Panc1 (cell line): ENCODE measurements at regions not wholly inside any gene's neighbourhood (a gene's known extent, or its start where the extent isn't known, plus 50 kb on each side); places are given as distances from the start of the nearest gene placed in this dataset.

ENCODE experiments used
- ATAC-seq: fragments of 200-7000 bp; cut with Tn5 transposase; 2 replicates; pipeline ENCODE4 v1.9.1; 2020; ENCODE audit warnings: mild to moderate bottlenecking, moderate library complexity
- BruUV-seq: library from RNA; stranded (reverse); fragments of 400-500 nt; replicated peaks from 2 replicates; lab custom pipeline; 2021; lab: Mats Ljungman, UMichigan
- CTCF ChIA-PET: fragments of 300-600 bp; sonication (Branson Sonifier 250); formaldehyde crosslinking; loops from one replicate; lab custom pipeline; 2022; ENCODE audit warnings: antibody characterized with exemption; lab: Charles Lee
- POLR2A ChIA-PET: fragments of 300-600 bp; sonication (Branson Sonifier 250); formaldehyde crosslinking; loops from one replicate; lab custom pipeline; 2022; ENCODE audit warnings: antibody characterized with exemption; lab: Charles Lee
- DNase-seq: peaks from one replicate; pipeline ENCODE4 v3.0.0-alpha.2; 2010; ENCODE audit warnings: low read depth, low spot score
- H3K27ac ChIP-seq: 2 replicates; pipeline ENCODE4 v1.5.1; 2011; ENCODE audit warnings: mild to moderate bottlenecking, low read length, inconsistent platforms
- H3K27me3 ChIP-seq: fragments of 200-500 bp; sonication (Bioruptor generic); 2 replicates; pipeline ENCODE4 v1.6.0; 2014; ENCODE audit warnings: low read length, inconsistent platforms; ENCODE audit not compliant: control insufficient read depth, insufficient read depth
- H3K36me3 ChIP-seq: fragments of 200-500 bp; sonication (Bioruptor generic); 2 replicates; pipeline ENCODE4 v1.5.1; 2014; ENCODE audit warnings: inconsistent platforms, mild to moderate bottlenecking, low read length, moderate library complexity; ENCODE audit not compliant: control insufficient read depth, insufficient read depth
- H3K4me1 ChIP-seq: 2 replicates; pipeline ENCODE4 v1.5.1; 2011; ENCODE audit warnings: inconsistent platforms, mild to moderate bottlenecking, low read length, moderate library complexity; ENCODE audit not compliant: control insufficient read depth, insufficient read depth
- H3K4me3 ChIP-seq, 2 experiments: 2 replicates each; pipeline ENCODE4 v1.5.1; 2011 to 2012; ENCODE audit warnings: low read depth in 2 of 2, low read length in 2 of 2, mild to moderate bottlenecking in 2 of 2, inconsistent platforms in 1 of 2, moderate library complexity in 1 of 2
- H3K9me3 ChIP-seq: fragments of 200-500 bp; sonication (Bioruptor generic); 2 replicates; pipeline ENCODE4 v1.5.1; 2014; ENCODE audit warnings: low read depth, mild to moderate bottlenecking, inconsistent platforms, low read length, moderate library complexity; ENCODE audit not compliant: control insufficient read depth, insufficient read depth
- POLR2AphosphoS5 ChIP-seq: IDR thresholded peaks from 2 replicates; pipeline ENCODE4 v1.6.1; 2012; ENCODE audit warnings: mild to moderate bottlenecking, low read depth, low read length, moderate library complexity
- SIN3A ChIP-seq: IDR thresholded peaks from 2 replicates; pipeline ENCODE4 v1.6.1; 2012; ENCODE audit warnings: low read depth, mild to moderate bottlenecking, low read length, moderate library complexity, borderline replicate concordance; ENCODE audit not compliant: insufficient read depth
- TCF7L2 ChIP-seq: IDR thresholded peaks from 2 replicates; pipeline ENCODE4 v1.6.1; 2011; ENCODE audit warnings: mild to moderate bottlenecking, low read depth, low read length, inconsistent platforms
- in situ Hi-C: cut with HindIII; loops from 2 replicates; pipeline ENCODE4 v1.10.0; 2016; ENCODE audit warnings: low sequenced_read_pairs, low pct_unique_long_range_greater_than_20kb
- intact Hi-C: fragments of 100-400 bp; cut with micrococcal nuclease; formaldehyde crosslinking; loops from one replicate; pipeline ENCODE4 v1.10.0; 2022; ENCODE audit not compliant: unreplicated experiment
- TF ChIP-seq, protein P1 (sequence below), 2 experiments: IDR thresholded peaks; 2 replicates each; pipeline ENCODE4 v1.6.1; 2011 to 2012; ENCODE audit warnings: low read depth in 2 of 2, control low read depth in 1 of 2, low read length in 1 of 2, mild to moderate bottlenecking in 1 of 2, moderate library complexity in 1 of 2; ENCODE audit not compliant: insufficient read depth in 1 of 2
- TF ChIP-seq, protein P2 (sequence below): fragments of 450-650 bp; IDR thresholded peaks from 2 replicates; pipeline ENCODE4 v1.5.1; 2017; ENCODE audit warnings: mild to moderate bottlenecking

DNA sequence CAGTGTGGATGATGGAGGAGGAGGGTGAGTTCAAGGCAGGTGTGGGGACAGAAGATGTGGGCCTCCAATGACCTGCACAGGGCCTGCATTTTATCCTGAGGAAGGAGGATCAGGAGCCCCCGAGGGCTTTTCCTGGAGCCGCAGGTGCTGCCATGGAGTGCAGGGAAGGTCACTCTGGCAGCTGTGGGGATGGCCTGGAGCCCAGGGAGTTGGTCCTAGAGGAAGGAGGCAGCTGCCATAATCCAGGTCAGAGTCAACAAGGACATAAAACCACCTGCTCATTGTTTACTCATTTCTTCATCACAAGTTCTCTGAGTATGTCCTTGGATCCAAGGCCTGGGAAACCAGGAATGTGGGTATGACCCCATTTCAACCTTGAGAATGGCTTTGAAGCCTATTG, 87.2 kb downstream of the SCGB2B2 start:
- H3K27me3 ChIP-seq: no peaks in the 10 kb centered on the region
- TF ChIP-seq SIN3A: no peak
- no peak for TF ChIP-seq TCF7L2
- TF ChIP-seq, protein P1, sequence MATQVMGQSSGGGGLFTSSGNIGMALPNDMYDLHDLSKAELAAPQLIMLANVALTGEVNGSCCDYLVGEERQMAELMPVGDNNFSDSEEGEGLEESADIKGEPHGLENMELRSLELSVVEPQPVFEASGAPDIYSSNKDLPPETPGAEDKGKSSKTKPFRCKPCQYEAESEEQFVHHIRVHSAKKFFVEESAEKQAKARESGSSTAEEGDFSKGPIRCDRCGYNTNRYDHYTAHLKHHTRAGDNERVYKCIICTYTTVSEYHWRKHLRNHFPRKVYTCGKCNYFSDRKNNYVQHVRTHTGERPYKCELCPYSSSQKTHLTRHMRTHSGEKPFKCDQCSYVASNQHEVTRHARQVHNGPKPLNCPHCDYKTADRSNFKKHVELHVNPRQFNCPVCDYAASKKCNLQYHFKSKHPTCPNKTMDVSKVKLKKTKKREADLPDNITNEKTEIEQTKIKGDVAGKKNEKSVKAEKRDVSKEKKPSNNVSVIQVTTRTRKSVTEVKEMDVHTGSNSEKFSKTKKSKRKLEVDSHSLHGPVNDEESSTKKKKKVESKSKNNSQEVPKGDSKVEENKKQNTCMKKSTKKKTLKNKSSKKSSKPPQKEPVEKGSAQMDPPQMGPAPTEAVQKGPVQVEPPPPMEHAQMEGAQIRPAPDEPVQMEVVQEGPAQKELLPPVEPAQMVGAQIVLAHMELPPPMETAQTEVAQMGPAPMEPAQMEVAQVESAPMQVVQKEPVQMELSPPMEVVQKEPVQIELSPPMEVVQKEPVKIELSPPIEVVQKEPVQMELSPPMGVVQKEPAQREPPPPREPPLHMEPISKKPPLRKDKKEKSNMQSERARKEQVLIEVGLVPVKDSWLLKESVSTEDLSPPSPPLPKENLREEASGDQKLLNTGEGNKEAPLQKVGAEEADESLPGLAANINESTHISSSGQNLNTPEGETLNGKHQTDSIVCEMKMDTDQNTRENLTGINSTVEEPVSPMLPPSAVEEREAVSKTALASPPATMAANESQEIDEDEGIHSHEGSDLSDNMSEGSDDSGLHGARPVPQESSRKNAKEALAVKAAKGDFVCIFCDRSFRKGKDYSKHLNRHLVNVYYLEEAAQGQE (IDR thresholded peaks at IDR 0.05; ENCODE audit: insufficient read depth in 1 of 2, low read depth in 2 of 2, low read length in 1 of 2): no peak
- TF ChIP-seq POLR2AphosphoS5: no peak
- TF ChIP-seq, protein P2, sequence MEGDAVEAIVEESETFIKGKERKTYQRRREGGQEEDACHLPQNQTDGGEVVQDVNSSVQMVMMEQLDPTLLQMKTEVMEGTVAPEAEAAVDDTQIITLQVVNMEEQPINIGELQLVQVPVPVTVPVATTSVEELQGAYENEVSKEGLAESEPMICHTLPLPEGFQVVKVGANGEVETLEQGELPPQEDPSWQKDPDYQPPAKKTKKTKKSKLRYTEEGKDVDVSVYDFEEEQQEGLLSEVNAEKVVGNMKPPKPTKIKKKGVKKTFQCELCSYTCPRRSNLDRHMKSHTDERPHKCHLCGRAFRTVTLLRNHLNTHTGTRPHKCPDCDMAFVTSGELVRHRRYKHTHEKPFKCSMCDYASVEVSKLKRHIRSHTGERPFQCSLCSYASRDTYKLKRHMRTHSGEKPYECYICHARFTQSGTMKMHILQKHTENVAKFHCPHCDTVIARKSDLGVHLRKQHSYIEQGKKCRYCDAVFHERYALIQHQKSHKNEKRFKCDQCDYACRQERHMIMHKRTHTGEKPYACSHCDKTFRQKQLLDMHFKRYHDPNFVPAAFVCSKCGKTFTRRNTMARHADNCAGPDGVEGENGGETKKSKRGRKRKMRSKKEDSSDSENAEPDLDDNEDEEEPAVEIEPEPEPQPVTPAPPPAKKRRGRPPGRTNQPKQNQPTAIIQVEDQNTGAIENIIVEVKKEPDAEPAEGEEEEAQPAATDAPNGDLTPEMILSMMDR: no peak
- intact Hi-C loops: no loop called here
- ATAC-seq (no peak), DNase-seq (no peak)
- BruUV-seq: no TSS peak
- H3K4me1 ChIP-seq: no peaks in the 10 kb centered on the region
- ChIA-PET POLR2A (no interaction called here), CTCF (no interaction called here)
- H3K36me3 ChIP-seq: no peaks in the 10 kb centered on the region
- no peaks in the 10 kb centered on the region for H3K9me3 ChIP-seq
- in situ Hi-C loops: no loop called here
- no peak overlapping the region for H3K4me3 ChIP-seq
- no peak overlapping the region for H3K27ac ChIP-seq

DNA sequence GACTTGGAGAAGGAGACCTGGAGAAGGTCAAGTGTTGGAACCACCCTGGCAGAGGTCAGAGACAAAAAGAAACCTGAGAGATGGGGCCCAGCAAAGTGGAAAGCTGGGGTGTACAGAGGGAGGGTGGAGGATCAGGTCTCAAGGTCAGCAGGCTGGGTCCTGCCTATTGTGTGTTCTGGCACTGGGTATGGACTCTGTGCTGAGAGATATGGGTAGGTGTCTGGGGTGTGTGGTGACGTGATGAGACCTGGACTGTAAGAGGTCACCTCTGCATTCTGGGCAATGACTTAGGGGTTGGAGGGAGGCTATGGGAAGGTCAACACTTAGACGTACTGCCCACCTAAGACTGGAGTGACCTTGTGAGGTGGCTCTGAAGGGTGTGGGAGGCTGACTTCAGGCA, 88.1 kb downstream of the SCGB2B2 start:
- H3K9me3 ChIP-seq: no peaks in the 10 kb centered on the region
- BruUV-seq: no TSS peak
- H3K36me3 ChIP-seq: no peaks in the 10 kb centered on the region
- in situ Hi-C loops: no loop called here
- no peaks in the 10 kb centered on the region for H3K4me1 ChIP-seq
- ATAC-seq (no peak), DNase-seq (no peak)
- ChIA-PET CTCF (no interaction called here), POLR2A (no interaction called here)
- H3K4me3 ChIP-seq: no peak overlapping the region
- H3K27me3 ChIP-seq: no peaks in the 10 kb centered on the region
- H3K27ac ChIP-seq: no peak overlapping the region
- intact Hi-C loops: no loop called here
- TF ChIP-seq TCF7L2: no peak
- TF ChIP-seq POLR2AphosphoS5: no peak
- TF ChIP-seq SIN3A: no peak
- TF ChIP-seq, protein P1 (IDR thresholded peaks at IDR 0.05; ENCODE audit: insufficient read depth in 1 of 2, low read depth in 2 of 2, low read length in 1 of 2): no peak
- TF ChIP-seq, protein P2: no peak
